HG03558 (cell line): ENCODE measurements at regions not wholly inside any gene's neighbourhood (a gene's known extent, or its start where the extent isn't known, plus 50 kb on each side); places are given as distances from the start of the nearest gene placed in this dataset.

Source experiments
- ATAC-seq: cut with Tn5 transposase; IDR thresholded peaks from one replicate; pipeline ENCODE4 v1.9.1; 2021; ENCODE audit warnings: moderate number of reproducible peaks; ENCODE audit not compliant: unreplicated experiment; ENCODE audit errors: extremely low read depth

DNA sequence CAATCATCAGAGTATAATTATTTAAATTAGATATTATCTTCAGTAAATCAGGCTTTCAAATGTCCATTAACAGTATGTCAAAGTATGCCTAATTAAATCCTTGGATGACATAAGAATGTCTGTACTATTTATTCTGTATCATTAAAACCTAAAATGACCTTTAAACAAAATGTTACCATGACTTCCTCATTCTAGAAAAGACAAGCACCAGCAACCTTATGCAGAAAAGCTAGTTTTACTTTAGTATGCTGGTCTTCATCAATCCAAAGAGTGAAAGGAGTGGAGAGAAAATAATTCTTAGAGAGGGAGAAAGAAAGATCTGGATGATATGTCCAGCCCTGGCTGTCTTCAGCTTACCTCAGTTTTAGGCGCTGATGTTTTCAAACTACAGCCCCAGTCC is 140.1 kb upstream of the UBE2E2 start:
- ATAC-seq, result no peak

GRCh38 chr3:23067116-23067515 is 136.0 kb upstream of the UBE2E2 start:
- no peak for ATAC-seq

GRCh38 chr3:23068016-23068728 is 135.0 kb upstream of the UBE2E2 start:
- ATAC-seq, result no peak

DNA sequence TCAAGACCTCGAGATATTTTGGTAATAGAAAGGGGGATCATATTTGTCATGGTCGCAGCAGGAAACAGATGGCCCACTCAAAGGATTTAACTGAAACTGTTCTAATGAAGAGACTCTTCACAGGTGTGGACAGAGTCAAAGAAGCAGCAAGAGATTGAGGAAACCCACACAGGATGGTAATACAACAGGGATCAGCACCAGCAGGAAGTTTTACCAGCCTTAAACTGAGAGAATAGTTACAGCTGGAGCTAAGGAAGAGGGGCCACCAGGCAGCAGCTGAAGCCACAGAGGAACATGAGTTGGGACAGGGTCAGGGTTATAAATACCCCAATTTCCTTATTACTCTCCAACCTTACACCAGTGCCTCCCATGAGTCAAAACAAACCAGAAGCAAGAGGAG is 131.8 kb upstream of the UBE2E2 start:
- ATAC-seq, result no peak

GRCh38 chr3:23071758-23072157 is 131.4 kb upstream of the UBE2E2 start:
- no peak for ATAC-seq

GRCh38 chr3:23072693-23073092 is 130.4 kb upstream of the UBE2E2 start:
- ATAC-seq, result no peak

- no peak for ATAC-seq
Observed at GRCh38 chr3:23073724-23074305, 129.3 kb upstream of the UBE2E2 start.

DNA sequence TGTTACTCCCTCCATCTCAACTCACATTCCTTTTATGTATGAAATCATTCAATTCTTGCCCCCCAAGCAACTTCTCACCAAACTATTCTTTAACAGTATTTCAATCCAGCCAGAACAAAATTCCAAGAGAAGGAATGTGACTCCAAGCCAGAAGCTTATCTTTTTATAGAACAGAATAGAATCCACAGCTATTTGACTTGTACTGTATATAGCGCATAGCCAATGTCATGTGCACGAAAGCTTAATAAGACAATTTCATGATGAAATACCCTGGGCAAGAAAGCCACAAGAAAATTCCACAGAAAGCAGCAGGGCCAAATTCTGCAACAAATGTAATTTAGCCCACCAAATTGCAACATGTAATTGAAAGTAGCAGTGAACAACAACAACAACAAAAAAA is 127.6 kb upstream of the UBE2E2 start:
- ATAC-seq, result no peak

DNA sequence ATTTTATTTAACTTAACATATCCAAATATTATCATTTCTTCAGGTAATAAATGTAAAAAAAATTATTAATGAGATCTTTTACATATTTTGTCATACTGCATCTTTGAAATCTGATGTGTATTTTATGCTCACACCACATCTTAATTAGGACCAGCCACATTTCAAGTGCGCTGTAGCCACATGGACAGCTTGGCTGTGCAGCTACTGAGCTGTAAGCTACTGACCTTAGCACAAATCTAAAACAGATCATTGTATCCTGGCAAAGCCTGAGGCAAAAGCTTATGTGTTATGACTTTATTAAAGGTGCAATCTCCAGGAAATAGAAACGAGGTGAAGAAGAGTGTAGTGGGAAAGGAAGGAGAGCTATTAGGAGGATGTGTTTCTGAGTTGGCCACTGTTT is 126.7 kb upstream of the UBE2E2 start:
- no peak for ATAC-seq

DNA sequence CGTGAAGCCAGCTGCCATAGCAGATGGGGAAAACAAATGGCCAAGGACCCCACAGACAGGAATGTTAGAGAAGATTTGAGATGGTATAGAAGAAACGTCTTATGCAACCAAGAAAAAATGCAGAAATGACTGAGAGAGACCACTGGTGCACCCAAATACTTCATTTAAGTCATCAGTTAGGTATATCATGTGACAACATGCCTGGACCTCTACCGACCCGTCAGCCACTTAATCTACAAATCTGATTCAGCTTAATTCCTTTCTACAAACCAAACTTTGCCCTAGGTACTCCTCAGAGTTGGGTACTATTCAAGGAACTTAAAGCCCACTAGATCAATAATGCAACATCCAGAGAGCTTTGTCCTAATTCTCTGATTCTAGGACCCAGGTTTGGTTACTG is 126.0 kb upstream of the UBE2E2 start:
- no peak for ATAC-seq

DNA sequence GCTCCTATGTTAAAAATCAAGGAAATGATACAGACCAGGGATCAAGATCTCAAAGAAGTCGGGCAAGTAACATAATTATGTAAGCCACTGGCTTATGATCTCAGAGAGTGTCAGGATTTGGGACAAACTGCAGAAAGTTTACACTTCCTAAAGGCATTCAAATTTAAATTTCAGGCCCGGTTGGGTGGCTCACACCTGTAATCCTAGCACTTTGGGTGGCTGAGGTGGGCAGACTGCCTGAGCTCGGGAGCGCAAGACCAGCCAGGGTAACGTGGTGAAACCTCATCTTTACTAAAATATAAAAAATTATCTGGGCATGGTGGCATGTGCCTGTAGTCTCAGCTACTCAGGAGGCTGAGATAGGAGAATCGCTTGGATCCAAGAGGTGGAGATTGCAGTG is 124.4 kb upstream of the UBE2E2 start:
- no peak for ATAC-seq

DNA sequence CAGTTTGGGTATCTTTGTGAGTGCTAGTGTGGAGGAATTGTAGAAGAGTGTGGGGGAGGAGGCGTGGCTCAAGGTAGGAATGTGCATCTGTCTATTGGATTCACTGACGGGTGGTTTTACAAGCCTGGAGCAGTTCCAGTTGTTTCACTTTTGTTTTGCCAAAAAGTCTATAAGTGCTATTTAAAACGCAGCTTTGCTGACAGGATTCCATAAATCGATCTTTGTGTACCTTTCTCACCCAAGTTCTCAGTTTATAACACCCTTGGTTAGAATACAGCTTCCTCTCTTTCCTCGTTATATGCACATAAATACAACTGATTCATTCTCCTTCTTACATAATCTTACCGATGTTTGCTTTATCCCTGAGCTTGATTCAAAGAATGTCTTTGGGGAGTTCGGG is 123.2 kb upstream of the UBE2E2 start:
- ATAC-seq, result no peak

GRCh38 chr3:23083701-23084100 is 119.4 kb upstream of the UBE2E2 start:
- no peak for ATAC-seq

DNA sequence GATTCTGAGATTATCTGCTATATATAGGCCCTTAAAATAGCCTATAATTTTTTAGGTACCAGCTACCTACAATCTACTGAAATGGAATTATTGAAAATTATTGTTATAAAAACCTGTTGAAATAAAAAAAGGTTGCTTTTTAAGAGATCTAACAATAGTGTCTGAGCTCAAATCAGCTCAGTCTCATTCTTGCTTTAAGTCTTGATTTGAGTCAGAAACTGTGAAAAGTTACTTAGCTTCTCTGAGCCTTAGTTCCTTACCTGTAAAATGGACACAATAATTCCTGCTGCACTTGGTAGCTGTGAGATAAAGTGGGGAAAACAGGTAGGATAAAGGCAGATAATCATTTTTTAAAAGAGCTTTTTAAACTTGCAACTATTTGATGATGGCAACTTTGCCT is 118.8 kb upstream of the UBE2E2 start:
- no peak for ATAC-seq

GRCh38 chr3:23085261-23085660 is 117.9 kb upstream of the UBE2E2 start:
- no peak for ATAC-seq

DNA sequence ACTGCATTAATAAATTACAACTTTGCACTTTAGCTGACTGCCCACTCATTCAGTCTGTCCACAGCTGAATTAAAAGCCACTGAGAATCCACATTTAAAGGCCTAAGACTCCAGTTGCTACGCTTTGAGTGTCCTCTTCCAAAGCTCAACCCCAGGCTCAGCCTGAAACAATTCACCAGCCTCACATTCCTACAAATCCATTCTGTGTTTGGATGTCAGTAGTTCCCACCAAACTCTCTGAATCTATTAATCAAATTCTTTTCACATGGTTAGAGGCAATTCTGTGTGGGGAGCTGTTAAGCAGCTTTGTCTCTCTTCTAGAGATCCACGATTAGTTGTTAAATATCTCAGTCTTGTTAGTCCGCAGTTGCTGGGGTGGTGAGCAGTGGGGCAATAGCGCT is 116.8 kb upstream of the UBE2E2 start:
- ATAC-seq, result no peak

- ATAC-seq, result no peak
Observed at GRCh38 chr3:23086831-23087230, 116.3 kb upstream of the UBE2E2 start.

DNA sequence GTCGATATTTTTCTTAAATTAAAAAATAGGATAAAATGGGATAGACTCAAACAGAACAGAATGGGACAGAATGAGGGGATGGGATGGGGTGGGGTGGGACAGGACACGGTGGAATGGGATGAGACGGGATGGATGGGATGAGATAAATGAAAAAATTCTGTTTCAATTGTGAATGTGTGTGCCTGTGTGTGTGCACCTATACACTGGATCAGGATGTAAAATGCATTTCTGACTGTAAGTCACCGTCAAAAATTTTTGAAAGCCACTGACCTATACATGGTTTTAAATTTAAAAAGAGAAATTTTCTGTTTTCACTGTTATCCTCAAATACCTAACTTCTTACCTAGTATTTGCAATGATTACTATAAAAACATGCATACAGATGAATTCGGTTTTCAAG is 108.7 kb upstream of the UBE2E2 start:
- ATAC-seq, result no peak

DNA sequence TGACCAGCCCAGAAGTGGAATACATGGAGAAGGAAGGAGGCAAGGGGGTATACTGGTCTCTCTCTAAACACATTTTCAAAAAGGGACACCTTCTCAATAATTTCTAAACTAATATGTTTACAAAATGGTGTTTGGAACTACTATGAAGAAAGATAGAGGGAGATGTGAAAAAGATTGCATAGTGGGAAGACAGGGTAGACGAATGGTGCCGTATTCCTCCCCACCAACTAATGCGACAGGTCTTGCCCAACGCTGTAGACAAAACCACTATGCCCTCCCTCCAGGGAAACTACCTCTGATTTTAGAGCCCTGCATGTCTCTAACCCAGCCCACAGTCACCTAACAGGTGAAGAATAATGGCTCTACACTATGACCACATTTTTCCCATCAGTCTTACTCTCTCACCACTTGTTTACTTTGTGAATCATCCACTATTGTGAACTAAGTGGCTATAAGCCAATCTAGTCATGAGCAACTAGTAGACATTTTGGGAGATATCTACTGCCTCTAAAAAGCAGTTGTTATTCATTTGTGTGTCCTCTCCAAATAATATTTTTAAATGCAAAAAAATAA is 108.2 kb upstream of the UBE2E2 start:
- ATAC-seq, result no peak

DNA sequence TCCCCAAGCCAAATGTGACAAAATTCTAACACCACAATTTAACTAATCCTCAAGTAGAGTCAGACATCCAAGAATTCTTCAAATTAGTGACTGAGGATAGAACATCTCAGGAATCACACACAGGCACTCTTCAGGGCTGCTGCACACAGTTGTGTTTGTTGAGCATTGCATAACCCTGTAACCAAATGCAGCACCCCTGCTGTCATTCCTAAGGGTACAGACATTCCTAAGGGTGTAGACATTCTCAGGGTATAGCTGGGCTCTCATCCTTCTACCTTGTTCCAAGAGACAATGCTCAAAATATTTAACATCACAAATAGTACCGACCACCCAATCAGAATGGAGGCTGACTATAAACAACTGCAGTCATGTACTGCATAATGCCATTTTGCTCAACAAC is 107.1 kb upstream of the UBE2E2 start:
- no peak for ATAC-seq

DNA sequence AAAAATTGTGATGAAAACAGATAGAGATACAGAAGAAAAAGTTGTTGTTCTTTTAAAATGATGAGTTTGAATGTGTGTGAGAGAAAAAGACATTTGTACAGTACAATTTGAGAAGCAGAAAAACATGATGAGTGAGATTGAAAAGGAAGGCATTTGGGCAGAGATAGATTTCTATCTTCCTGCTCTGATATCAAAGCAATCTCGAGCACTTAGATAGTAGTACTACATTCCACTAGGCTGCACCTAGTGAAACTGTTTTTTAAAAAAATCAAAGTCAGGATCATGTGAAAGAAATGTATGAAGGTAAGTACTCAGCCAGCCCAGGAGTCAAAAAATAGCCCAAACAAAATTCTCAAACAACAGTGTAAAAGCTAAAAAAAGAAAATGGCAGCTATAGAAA is 104.1 kb upstream of the UBE2E2 start:
- ATAC-seq, result no peak

DNA sequence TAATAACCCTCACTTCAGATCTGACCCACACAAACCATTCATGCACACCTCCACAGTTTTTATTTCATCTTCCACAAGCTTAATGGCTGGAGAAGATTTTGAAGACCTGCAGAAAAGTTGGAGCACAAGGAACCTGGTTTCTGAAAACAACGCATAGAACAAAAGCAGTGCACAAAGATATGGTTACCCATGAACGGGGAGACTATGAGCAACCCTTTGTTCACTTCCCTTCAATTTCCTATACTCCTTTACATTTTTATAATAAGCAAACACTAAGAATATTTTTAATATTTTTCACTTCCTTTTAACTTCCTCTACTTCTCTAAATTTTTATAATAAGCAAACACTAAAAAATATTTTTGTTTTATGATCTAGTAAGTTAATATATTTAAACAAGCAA is 103.5 kb upstream of the UBE2E2 start:
- no peak for ATAC-seq
